ENCODE measurements at regions not wholly inside any gene's neighbourhood (a gene's known extent, or its start where the extent isn't known, plus 50 kb on each side); places are given as distances from the start of the nearest gene placed in this dataset.
"Not testable (repeated sequence)": the region's sequence is repeated elsewhere in the genome, so short reads cannot be mapped to it uniquely, and the experiment has no call there.

DNA sequence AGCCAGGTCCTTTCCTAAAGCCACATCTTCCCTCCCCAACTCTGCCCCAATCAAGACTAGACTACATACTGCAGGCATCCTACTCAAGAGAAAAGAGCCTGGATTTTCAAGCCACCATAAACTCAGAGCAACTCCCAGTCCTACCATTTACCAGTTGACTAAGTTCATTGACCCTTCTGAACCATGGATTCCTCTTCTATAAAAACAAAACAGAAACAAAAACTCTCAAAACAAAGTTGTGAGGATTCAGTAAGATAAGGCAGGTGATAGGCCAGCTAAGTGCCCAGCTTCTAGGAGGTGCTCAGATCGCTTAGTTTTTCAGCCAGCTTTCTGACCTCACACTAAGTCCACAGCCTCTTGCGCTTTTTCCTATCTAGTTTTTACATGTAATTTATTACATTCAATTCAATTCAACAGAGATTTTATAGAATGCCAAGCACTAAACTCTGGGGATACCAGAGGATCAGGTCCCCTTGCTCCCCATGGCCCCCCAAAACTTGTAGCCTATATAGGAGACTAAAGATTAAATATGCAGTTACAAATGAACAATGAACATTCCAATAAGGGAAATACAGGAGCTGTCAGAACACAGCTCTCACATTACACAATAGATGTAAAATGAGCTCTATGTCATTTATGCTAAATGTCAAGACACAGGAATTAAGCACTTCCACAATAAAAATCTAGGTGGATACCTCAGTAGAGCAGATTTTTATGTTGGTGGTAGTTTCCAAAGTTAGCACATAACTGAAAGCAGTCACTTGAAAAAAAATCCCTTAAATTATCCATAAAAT lies 104.5 kb upstream of the EGLN3 start:
- DNase-seq, result peak in 1 of 2 donors; percentile 50
- Histone ChIP-seq H3K27ac (ENCODE audit: low read depth in 1 of 3, low read length in 2 of 3) (peak overlapping the region in 1 of 3 donors; percentile 24), H3K9me3 (ENCODE audit: control insufficient read depth in 2 of 2, insufficient read depth in 1 of 2, low read depth in 1 of 2, low read length in 1 of 2) (no peaks in the 10 kb centered on the region), H3K4me1 (ENCODE audit: control insufficient read depth in 3 of 3, insufficient read depth in 2 of 3, low read depth in 1 of 3, low read length in 2 of 3) (peaks cover 0 to 16% (median 16%) of the 10 kb centered on the region in 3 donors), H3K27me3 (ENCODE audit: control insufficient read depth in 3 of 3, insufficient read depth in 3 of 3, low read length in 3 of 3) (no peaks in the 10 kb centered on the region), H3K36me3 (ENCODE audit: control insufficient read depth in 3 of 3, insufficient read depth in 2 of 3, low read depth in 1 of 3, low read length in 3 of 3) (no peaks in the 10 kb centered on the region), H3K4me3 (ENCODE audit: low read depth in 1 of 3, low read length in 3 of 3) (no peak overlapping the region)
- FAIRE-seq, result no peak
- 47 to 73% (median 64%) methylated on average over 2 of the region's 2 CpGs for WGBS, 3 donors

DNA sequence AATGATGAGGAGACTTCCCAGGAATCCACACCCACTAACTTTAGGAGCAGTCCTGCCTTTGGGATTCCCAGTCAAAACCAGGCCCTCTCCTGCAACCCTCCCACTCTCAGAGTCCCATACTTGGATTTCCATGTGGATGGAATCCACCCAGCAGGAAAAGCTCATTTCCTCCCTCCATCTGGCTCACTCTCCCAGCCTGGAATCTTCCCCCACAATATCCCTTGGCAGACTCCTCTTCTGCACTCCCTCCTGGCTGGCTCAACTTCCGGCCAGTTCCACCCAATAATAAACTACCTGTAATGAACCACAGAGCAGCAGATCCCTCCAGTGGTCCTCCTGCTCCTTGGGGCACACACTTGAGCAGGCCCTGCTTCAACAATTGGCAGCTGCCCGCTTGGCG lies 102.8 kb upstream of the EGLN3 start:
- Histone ChIP-seq H3K27me3 (ENCODE audit: control insufficient read depth in 3 of 3, insufficient read depth in 3 of 3, low read length in 3 of 3) (no peaks in the 10 kb centered on the region), H3K36me3 (ENCODE audit: control insufficient read depth in 3 of 3, insufficient read depth in 2 of 3, low read depth in 1 of 3, low read length in 3 of 3) (no peaks in the 10 kb centered on the region), H3K4me1 (ENCODE audit: control insufficient read depth in 3 of 3, insufficient read depth in 2 of 3, low read depth in 1 of 3, low read length in 2 of 3) (peaks cover 0 to 13% (median 11%) of the 10 kb centered on the region in 3 donors), H3K9me3 (ENCODE audit: control insufficient read depth in 2 of 2, insufficient read depth in 1 of 2, low read depth in 1 of 2, low read length in 1 of 2) (no peaks in the 10 kb centered on the region), H3K4me3 (ENCODE audit: low read depth in 1 of 3, low read length in 3 of 3) (no peak overlapping the region), H3K27ac (ENCODE audit: low read depth in 1 of 3, low read length in 2 of 3) (no peak overlapping the region)
- DNase-seq (no peak), FAIRE-seq (no peak)
- 74 to 90% (median 78%) methylated on average over 3 of the region's 3 CpGs for WGBS, 3 donors

DNA sequence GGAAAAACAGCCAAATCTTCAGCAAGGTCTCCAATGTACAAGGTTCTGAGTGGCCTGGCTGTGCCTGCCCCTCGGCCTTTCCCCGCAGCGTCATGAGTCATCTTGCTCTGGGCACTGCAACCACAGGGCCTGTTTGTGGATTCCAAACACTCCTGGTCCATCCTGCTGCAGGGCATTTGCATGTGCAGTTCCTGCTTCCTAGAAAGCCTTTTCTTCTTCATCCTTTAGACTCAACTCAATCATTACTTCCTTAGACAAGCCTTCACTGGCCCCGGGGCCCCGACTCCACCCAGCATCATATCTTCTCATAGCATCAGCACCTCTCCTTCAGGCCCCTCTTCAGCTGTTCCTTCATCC lies 101.8 kb upstream of the EGLN3 start:
- no peak overlapping the region for H3K27ac ChIP-seq (ENCODE audit: low read depth in 1 of 3, low read length in 2 of 3)
- FAIRE-seq, result no peak
- H3K27me3 ChIP-seq (ENCODE audit: control insufficient read depth in 3 of 3, insufficient read depth in 3 of 3, low read length in 3 of 3), result no peaks in the 10 kb centered on the region
- H3K4me1 ChIP-seq (ENCODE audit: control insufficient read depth in 3 of 3, insufficient read depth in 2 of 3, low read depth in 1 of 3, low read length in 2 of 3), result peaks cover 0 to 13% (median 11%) of the 10 kb centered on the region in 3 donors
- 81 to 86% (median 82%) methylated on average over 5 of the region's 5 CpGs for WGBS, 3 donors
- DNase-seq, result no peak
- no peaks in the 10 kb centered on the region for H3K9me3 ChIP-seq (ENCODE audit: control insufficient read depth in 2 of 2, insufficient read depth in 1 of 2, low read depth in 1 of 2, low read length in 1 of 2)
- H3K36me3 ChIP-seq (ENCODE audit: control insufficient read depth in 3 of 3, insufficient read depth in 2 of 3, low read depth in 1 of 3, low read length in 3 of 3), result no peaks in the 10 kb centered on the region
- H3K4me3 ChIP-seq (ENCODE audit: low read depth in 1 of 3, low read length in 3 of 3), result no peak overlapping the region

DNA sequence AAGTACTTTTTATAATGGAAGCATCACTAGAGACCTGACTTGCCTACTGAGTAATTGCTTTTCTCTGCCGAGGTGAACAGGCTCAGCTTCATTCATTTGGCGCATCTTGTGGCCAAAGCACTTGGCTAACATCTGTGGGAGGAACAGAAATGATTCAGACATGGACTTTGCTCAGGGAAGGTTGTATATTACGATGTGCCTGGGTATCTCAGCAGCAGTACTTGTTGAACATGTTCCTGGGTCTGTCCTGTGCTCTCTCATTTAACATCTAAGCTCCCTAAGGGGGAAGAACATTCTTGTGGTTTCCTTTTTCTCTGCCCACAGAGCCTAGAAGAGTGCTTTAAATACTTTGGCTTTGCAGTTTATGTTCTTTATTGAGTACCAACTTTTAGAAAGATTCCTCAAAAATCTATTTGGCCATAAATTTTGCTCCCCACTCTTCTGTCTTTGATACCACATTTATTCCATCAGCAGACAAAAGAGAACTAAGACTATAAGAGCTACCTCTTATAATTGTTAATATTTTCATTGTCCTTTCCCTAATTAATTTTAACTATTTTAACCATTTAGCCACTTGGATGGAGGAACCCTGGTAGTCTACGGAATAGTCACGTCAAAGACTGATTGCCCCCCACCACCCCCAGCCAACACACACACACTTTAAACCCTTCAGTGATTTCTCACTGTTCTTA lies 101.2 kb upstream of the EGLN3 start:
- Histone ChIP-seq H3K27ac (ENCODE audit: low read depth in 1 of 3, low read length in 2 of 3) (peak overlapping the region in 1 of 3 donors; percentile 67), H3K4me1 (ENCODE audit: control insufficient read depth in 3 of 3, insufficient read depth in 2 of 3, low read depth in 1 of 3, low read length in 2 of 3) (peaks cover 0 to 13% (median 11%) of the 10 kb centered on the region in 3 donors), H3K4me3 (ENCODE audit: low read depth in 1 of 3, low read length in 3 of 3) (no peak overlapping the region), H3K27me3 (ENCODE audit: control insufficient read depth in 3 of 3, insufficient read depth in 3 of 3, low read length in 3 of 3) (no peaks in the 10 kb centered on the region), H3K9me3 (ENCODE audit: control insufficient read depth in 2 of 2, insufficient read depth in 1 of 2, low read depth in 1 of 2, low read length in 1 of 2) (no peaks in the 10 kb centered on the region), H3K36me3 (ENCODE audit: control insufficient read depth in 3 of 3, insufficient read depth in 2 of 3, low read depth in 1 of 3, low read length in 3 of 3) (no peaks in the 10 kb centered on the region)
- DNase-seq (peak; percentile 93 to 96), FAIRE-seq (no peak)
- 45 to 59% (median 46%) methylated on average over 5 of the region's 5 CpGs for WGBS, 3 donors

DNA sequence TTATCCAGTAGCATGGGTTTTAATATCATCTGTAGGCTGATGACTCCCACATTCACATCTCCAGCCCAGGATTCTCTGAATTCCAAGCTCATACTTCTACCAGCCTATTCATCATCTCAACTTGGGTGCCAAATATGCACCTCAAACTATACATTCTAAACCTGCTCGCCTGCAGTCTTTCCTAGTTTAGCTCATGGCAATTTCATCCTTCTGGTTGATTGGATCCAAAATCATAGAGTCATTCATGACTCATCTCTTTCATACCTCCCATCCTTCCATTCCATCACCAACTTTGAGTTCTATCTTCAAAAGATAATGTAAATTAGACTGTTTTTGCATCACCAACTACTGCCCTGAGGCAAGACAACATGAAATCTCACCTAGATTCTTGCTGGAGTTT lies 99.7 kb upstream of the EGLN3 start:
- FAIRE-seq (no peak), DNase-seq (no peak)
- no peak overlapping the region for H3K4me3 ChIP-seq (ENCODE audit: low read depth in 1 of 3, low read length in 3 of 3)
- peaks cover 0 to 25% (median 13%) of the 10 kb centered on the region in 3 donors for H3K4me1 ChIP-seq (ENCODE audit: control insufficient read depth in 3 of 3, insufficient read depth in 2 of 3, low read depth in 1 of 3, low read length in 2 of 3)
- H3K9me3 ChIP-seq (ENCODE audit: control insufficient read depth in 2 of 2, insufficient read depth in 1 of 2, low read depth in 1 of 2, low read length in 1 of 2), result no peaks in the 10 kb centered on the region
- 91 to 100% (median 97%) methylated on average over 1 of the region's 1 CpG for WGBS, 3 donors
- no peaks in the 10 kb centered on the region for H3K27me3 ChIP-seq (ENCODE audit: control insufficient read depth in 3 of 3, insufficient read depth in 3 of 3, low read length in 3 of 3)
- no peak overlapping the region for H3K27ac ChIP-seq (ENCODE audit: low read depth in 1 of 3, low read length in 2 of 3)
- no peaks in the 10 kb centered on the region for H3K36me3 ChIP-seq (ENCODE audit: control insufficient read depth in 3 of 3, insufficient read depth in 2 of 3, low read depth in 1 of 3, low read length in 3 of 3)

DNA sequence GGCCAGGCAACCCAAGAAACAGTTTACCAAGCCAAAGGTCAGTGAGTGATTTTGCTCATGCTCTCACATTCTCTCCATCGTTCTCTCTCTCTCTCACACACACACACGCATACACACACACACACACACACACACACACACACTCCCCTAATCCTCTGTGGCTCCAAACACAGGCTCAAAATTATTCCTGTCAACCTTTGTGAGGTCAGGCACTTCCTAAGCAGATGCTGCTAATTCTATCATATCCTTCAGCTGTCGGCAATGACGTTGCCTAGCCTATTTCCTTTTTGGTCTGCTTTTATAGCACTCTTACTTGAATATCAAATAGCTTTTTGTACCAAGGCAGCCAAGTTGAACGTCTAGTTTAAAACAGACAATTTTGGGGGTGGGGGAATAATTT lies 98.9 kb upstream of the EGLN3 start:
- Histone ChIP-seq H3K4me3 (ENCODE audit: low read depth in 1 of 3, low read length in 3 of 3) (no peak overlapping the region), H3K27ac (ENCODE audit: low read depth in 1 of 3, low read length in 2 of 3) (no peak overlapping the region), H3K36me3 (ENCODE audit: control insufficient read depth in 3 of 3, insufficient read depth in 2 of 3, low read depth in 1 of 3, low read length in 3 of 3) (no peaks in the 10 kb centered on the region), H3K9me3 (ENCODE audit: control insufficient read depth in 2 of 2, insufficient read depth in 1 of 2, low read depth in 1 of 2, low read length in 1 of 2) (no peaks in the 10 kb centered on the region), H3K27me3 (ENCODE audit: control insufficient read depth in 3 of 3, insufficient read depth in 3 of 3, low read length in 3 of 3) (no peaks in the 10 kb centered on the region), H3K4me1 (ENCODE audit: control insufficient read depth in 3 of 3, insufficient read depth in 2 of 3, low read depth in 1 of 3, low read length in 2 of 3) (peaks cover 0 to 25% (median 9%) of the 10 kb centered on the region in 3 donors)
- no peak for DNase-seq
- whole genome bisulfite sequencing, 3 donors, result 42 to 62% (median 61%) methylated on average over 5 of the region's 5 CpGs
- no peak for FAIRE-seq

DNA sequence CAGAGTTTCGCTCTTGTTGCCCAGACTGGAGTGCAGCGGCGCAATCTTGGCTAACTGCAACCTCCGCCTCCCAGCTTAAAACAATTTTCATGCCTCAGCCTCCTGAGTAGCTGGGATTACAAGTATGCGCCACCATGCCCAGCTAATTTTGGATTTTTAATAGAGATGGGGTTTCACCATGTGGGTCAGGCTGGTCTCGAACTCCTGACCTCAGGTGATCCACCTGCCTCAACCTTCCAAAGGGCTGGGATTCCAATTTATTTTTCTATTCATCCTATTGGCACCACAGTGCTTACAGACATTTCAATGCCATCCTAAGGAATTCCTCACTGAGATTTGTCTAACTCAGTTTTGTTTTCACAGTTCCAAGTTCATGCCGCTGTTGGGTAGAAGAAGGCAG lies 98.3 kb upstream of the EGLN3 start:
- H3K9me3 ChIP-seq (ENCODE audit: control insufficient read depth in 2 of 2, insufficient read depth in 1 of 2, low read depth in 1 of 2, low read length in 1 of 2); H3K27ac ChIP-seq (ENCODE audit: low read depth in 1 of 3, low read length in 2 of 3); H3K27me3 ChIP-seq (ENCODE audit: control insufficient read depth in 3 of 3, insufficient read depth in 3 of 3, low read length in 3 of 3); H3K4me3 ChIP-seq (ENCODE audit: low read depth in 1 of 3, low read length in 3 of 3); DNase-seq; FAIRE-seq; H3K36me3 ChIP-seq (ENCODE audit: control insufficient read depth in 3 of 3, insufficient read depth in 2 of 3, low read depth in 1 of 3, low read length in 3 of 3): not testable (repeated sequence)
- H3K4me1 ChIP-seq (ENCODE audit: control insufficient read depth in 3 of 3, insufficient read depth in 2 of 3, low read depth in 1 of 3, low read length in 2 of 3), result peaks cover 0 to 26% (median 9%) of the 10 kb centered on the region in 3 donors
- WGBS, 3 donors, result 96 to 98% (median 97%) methylated on average over 7 of the region's 7 CpGs

DNA sequence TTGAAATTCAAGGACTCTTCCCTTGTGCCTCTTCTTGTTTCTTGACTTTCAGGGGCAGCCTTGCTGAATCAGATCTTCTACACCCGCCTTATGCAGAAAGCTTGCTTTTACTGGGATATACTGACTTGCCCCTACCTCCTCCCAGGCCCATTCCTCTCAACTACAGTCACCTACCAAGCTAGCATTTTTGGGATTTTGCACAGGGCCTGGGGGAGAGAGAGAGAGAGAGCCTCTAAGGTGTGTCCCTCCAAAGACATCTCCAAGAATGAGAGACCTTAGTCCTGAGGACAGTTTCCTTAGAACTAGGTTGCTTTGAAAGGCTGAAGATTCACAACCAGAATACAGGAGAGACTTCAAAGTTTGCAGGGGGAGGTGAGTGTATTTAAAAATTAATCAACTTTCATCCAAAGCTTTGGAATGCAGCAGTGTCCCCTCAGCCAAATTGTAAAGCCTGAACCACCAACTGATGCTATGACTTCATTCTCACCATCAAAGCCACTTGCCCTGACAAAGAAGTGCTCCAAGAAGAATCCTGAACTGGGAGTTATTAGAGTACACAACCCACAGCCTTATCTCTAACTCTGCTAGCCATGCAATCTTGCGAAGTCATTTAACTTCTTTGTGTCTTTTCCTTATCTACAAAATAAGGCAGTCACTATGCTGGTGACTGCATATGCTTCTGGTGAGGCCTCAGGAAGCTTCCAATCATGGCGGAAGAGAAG lies 96.1 kb upstream of the EGLN3 start:
- H3K9me3 ChIP-seq (ENCODE audit: control insufficient read depth in 2 of 2, insufficient read depth in 1 of 2, low read depth in 1 of 2, low read length in 1 of 2), result no peaks in the 10 kb centered on the region
- no peak overlapping the region for H3K4me3 ChIP-seq (ENCODE audit: low read depth in 1 of 3, low read length in 3 of 3)
- H3K27me3 ChIP-seq (ENCODE audit: control insufficient read depth in 3 of 3, insufficient read depth in 3 of 3, low read length in 3 of 3), result no peaks in the 10 kb centered on the region
- DNase-seq (no peak), FAIRE-seq (no peak)
- H3K27ac ChIP-seq (ENCODE audit: low read depth in 1 of 3, low read length in 2 of 3), result peak overlapping the region in 1 of 3 donors; percentile 25
- peaks cover 2 to 28% (median 3%) of the 10 kb centered on the region in 3 donors for H3K4me1 ChIP-seq (ENCODE audit: control insufficient read depth in 3 of 3, insufficient read depth in 2 of 3, low read depth in 1 of 3, low read length in 2 of 3)
- H3K36me3 ChIP-seq (ENCODE audit: control insufficient read depth in 3 of 3, insufficient read depth in 2 of 3, low read depth in 1 of 3, low read length in 3 of 3), result no peaks in the 10 kb centered on the region
- WGBS, 3 donors, result 77 to 88% (median 86%) methylated on average over 3 of the region's 3 CpGs
